Ecto neural progenitor cell (in vitro differentiated cells): ENCODE measurements at regions not wholly inside any gene's neighbourhood (a gene's known extent, or its start where the extent isn't known, plus 50 kb on each side); places are given as distances from the start of the nearest gene placed in this dataset.
A peak's percentile ranks its signal among the peaks of the same experiment; 100 is the strongest.
"Not testable (repeated sequence)": the region's sequence is repeated elsewhere in the genome, so short reads cannot be mapped to it uniquely, and the experiment has no call there.

ENCODE experiments used
- DNase-seq: peaks from one replicate; pipeline ENCODE4 v3.0.0-alpha.2; 2018; ENCODE audit warnings: low spot score

GRCh38 chr4:170272959-170273358, 183.2 kb upstream of the AADAT start:
- no peak for DNase-seq

- DNase-seq = no peak
Measured at GRCh38 chr4:170271723-170272122, 182.0 kb upstream of the AADAT start.

- DNase-seq = no peak
Measured at GRCh38 chr4:170270628-170271027, 180.9 kb upstream of the AADAT start.

- DNase-seq = no peak
Measured at GRCh38 chr4:170269950-170270349, 180.2 kb upstream of the AADAT start.

GRCh38 chr4:170259631-170260153, 169.9 kb upstream of the AADAT start:
- peak; percentile 92 for DNase-seq

- DNase-seq = no peak
Measured at GRCh38 chr4:170256807-170257206, 167.1 kb upstream of the AADAT start.

- no peak for DNase-seq
Measured at GRCh38 chr4:170248576-170248975, 158.8 kb upstream of the AADAT start.

GRCh38 chr4:170248029-170248428, 158.3 kb upstream of the AADAT start:
- DNase-seq = no peak

GRCh38 chr4:170247596-170247995, 157.8 kb upstream of the AADAT start:
- no peak for DNase-seq

GRCh38 chr4:170243662-170244288, 154.0 kb upstream of the AADAT start:
- DNase-seq = no peak

GRCh38 chr4:170242471-170242870, 152.7 kb upstream of the AADAT start:
- no peak for DNase-seq

GRCh38 chr4:170234800-170235199, 145.0 kb upstream of the AADAT start:
- no peak for DNase-seq

- DNase-seq = no peak
Measured at GRCh38 chr4:170231377-170231776, 141.6 kb upstream of the AADAT start.

GRCh38 chr4:170230242-170230641, 140.5 kb upstream of the AADAT start:
- no peak for DNase-seq

- DNase-seq = no peak
Measured at GRCh38 chr4:170229006-170229405, 139.2 kb upstream of the AADAT start.

GRCh38 chr4:170227928-170228327, 138.2 kb upstream of the AADAT start:
- no peak for DNase-seq

- no peak for DNase-seq
Measured at GRCh38 chr4:170226288-170226687, 136.5 kb upstream of the AADAT start.

GRCh38 chr4:170214731-170215130, 125.0 kb upstream of the AADAT start:
- DNase-seq = no peak

GRCh38 chr4:170214101-170214500, 124.3 kb upstream of the AADAT start:
- DNase-seq = no peak

- DNase-seq = no peak
Measured at GRCh38 chr4:170202721-170203120, 113.0 kb upstream of the AADAT start.

GRCh38 chr4:170198747-170199146, 109.0 kb upstream of the AADAT start:
- DNase-seq = no peak

GRCh38 chr4:170194794-170195193, 105.0 kb upstream of the AADAT start:
- DNase-seq = not testable (repeated sequence)

- DNase-seq = no peak
Measured at GRCh38 chr4:170193496-170193895, 103.7 kb upstream of the AADAT start.

- DNase-seq = no peak
Measured at GRCh38 chr4:170190265-170190664, 100.5 kb upstream of the AADAT start.
